Loucy (cell line): ENCODE measurements at regions not wholly inside any gene's neighbourhood (a gene's known extent, or its start where the extent isn't known, plus 50 kb on each side); places are given as distances from the start of the nearest gene placed in this dataset.

Source experiments
- H2AFZ ChIP-seq: fragments of 200-600 bp; sonication (generic); 2 replicates; pipeline ENCODE4 v1.6.0; 2016; ENCODE audit warnings: antibody characterized with exemption, mild to moderate bottlenecking, low read length, moderate library complexity
- H3F3A ChIP-seq: fragments of 200-600 bp; 2 replicates; pipeline ENCODE4 v1.6.0; 2016; ENCODE audit warnings: antibody characterized with exemption, low read depth, mild to moderate bottlenecking
- H3K27me3 ChIP-seq: fragments of 200-600 bp; sonication (generic); 2 replicates; pipeline ENCODE4 v1.6.1; 2014; ENCODE audit warnings: low read length, mild to moderate bottlenecking; ENCODE audit not compliant: insufficient read depth, poor library complexity, severe bottlenecking
- H3K36me3 ChIP-seq: fragments of 200-600 bp; sonication (generic); 2 replicates; pipeline ENCODE4 v1.6.1; 2016; ENCODE audit warnings: low read length; ENCODE audit not compliant: insufficient read depth
- H3K4me1 ChIP-seq: fragments of 200-600 bp; sonication (generic); 2 replicates; pipeline ENCODE4 v1.5.1; 2014; ENCODE audit warnings: low read length, mild to moderate bottlenecking; ENCODE audit not compliant: insufficient read depth, poor library complexity, severe bottlenecking
- H3K4me2 ChIP-seq: fragments of 200-600 bp; sonication (generic); 2 replicates; pipeline ENCODE4 v1.6.0; 2014; ENCODE audit warnings: antibody characterized with exemption, low read length, low read depth, mild to moderate bottlenecking; ENCODE audit not compliant: poor library complexity, severe bottlenecking
- H3K4me3 ChIP-seq: fragments of 200-600 bp; sonication (generic); 2 replicates; pipeline ENCODE4 v1.5.1; 2014; ENCODE audit warnings: low read length, mild to moderate bottlenecking, mixed read lengths; ENCODE audit not compliant: poor library complexity, severe bottlenecking
- H3K79me2 ChIP-seq: fragments of 200-600 bp; sonication (generic); 2 replicates; pipeline ENCODE4 v1.6.1; 2014; ENCODE audit warnings: low read length; ENCODE audit not compliant: insufficient read depth
- H3K9ac ChIP-seq: fragments of 200-600 bp; sonication (generic); 2 replicates; pipeline ENCODE4 v1.6.0; 2014; ENCODE audit warnings: mild to moderate bottlenecking, low read depth, low read length, moderate library complexity; ENCODE audit not compliant: poor library complexity, severe bottlenecking
- H3K9me2 ChIP-seq: fragments of 200-600 bp; sonication (generic); replicated peaks from 2 replicates; pipeline ENCODE4 v1.6.1; 2016; ENCODE audit warnings: low read depth, low read length, mixed read lengths
- H3K9me3 ChIP-seq: fragments of 200-600 bp; sonication (generic); 2 replicates; pipeline ENCODE4 v1.6.1; 2014; ENCODE audit warnings: mild to moderate bottlenecking, antibody characterized with exemption, low read length, low read depth; ENCODE audit not compliant: insufficient read depth
- H4K20me1 ChIP-seq: fragments of 200-600 bp; sonication (generic); 2 replicates; pipeline ENCODE4 v1.6.0; 2014; ENCODE audit warnings: antibody characterized with exemption, low read length, mild to moderate bottlenecking; ENCODE audit not compliant: insufficient read depth, poor library complexity, severe bottlenecking
- EZH2phosphoT487 ChIP-seq: fragments of 200-600 bp; IDR thresholded peaks from 2 replicates; pipeline ENCODE4 v1.6.1; 2018; ENCODE audit warnings: antibody characterized with exemption, mild to moderate bottlenecking, moderate library complexity, borderline replicate concordance
- TF ChIP-seq, protein P1 (sequence below): fragments of 200-600 bp; sonication (generic); conservative IDR thresholded peaks from 2 replicates; pipeline ENCODE4 v1.5.1; 2014; ENCODE audit warnings: mild to moderate bottlenecking, antibody characterized with exemption, low read length

DNA sequence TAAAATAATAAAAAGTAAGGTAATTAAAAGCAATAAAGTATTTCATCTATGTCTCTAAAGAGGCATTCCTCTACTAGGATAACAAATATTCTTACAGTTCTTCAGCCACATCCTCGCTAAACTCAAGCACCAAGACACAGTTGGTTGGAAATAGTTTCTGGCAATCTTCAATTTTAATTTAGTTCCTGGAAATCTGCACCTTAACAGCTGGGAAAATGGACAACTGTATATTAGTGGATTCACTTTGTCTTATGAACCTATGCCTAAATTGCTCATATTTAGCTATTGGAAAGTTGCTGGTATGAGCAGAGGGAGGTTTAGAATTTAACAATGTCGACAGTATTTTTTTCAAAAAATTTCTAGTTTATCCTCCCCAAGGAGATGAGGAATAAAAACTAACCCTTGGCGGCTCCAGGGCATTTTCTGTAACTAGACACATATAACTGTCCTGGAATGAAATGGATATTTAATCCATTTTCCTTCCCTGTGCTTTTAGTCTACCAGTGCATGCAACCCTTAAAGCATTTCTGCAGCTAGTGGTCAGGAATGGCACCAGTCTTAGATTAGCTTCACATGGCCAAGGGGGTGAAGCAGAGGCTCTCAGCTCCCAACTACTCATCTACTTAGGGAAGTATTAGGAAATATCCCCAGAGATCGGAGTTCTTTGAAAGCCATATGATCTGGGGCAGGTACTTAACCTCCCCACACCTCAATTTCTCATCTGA, 290.0 kb upstream of the THBS1 start:
- Histone ChIP-seq H3F3A (no peaks in the 10 kb centered on the region), H3K79me2 (no peaks in the 10 kb centered on the region), H3K9ac (no peak overlapping the region), H3K4me3 (no peak overlapping the region), H2AFZ (no peak overlapping the region), H4K20me1 (no peaks in the 10 kb centered on the region), H3K9me3 (no peaks in the 10 kb centered on the region), H3K9me2 (no peaks in the 10 kb centered on the region), H3K36me3 (no peaks in the 10 kb centered on the region), H3K4me2 (no peak overlapping the region), H3K4me1 (no peaks in the 10 kb centered on the region), H3K27me3 (no peaks in the 10 kb centered on the region)
- TF ChIP-seq EZH2phosphoT487 = no peak
- TF ChIP-seq, protein P1, sequence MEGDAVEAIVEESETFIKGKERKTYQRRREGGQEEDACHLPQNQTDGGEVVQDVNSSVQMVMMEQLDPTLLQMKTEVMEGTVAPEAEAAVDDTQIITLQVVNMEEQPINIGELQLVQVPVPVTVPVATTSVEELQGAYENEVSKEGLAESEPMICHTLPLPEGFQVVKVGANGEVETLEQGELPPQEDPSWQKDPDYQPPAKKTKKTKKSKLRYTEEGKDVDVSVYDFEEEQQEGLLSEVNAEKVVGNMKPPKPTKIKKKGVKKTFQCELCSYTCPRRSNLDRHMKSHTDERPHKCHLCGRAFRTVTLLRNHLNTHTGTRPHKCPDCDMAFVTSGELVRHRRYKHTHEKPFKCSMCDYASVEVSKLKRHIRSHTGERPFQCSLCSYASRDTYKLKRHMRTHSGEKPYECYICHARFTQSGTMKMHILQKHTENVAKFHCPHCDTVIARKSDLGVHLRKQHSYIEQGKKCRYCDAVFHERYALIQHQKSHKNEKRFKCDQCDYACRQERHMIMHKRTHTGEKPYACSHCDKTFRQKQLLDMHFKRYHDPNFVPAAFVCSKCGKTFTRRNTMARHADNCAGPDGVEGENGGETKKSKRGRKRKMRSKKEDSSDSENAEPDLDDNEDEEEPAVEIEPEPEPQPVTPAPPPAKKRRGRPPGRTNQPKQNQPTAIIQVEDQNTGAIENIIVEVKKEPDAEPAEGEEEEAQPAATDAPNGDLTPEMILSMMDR = no peak

GRCh38 chr15:39291690-39292089, 289.2 kb upstream of the THBS1 start:
- Histone ChIP-seq H3K79me2 (no peaks in the 10 kb centered on the region), H3K4me3 (no peak overlapping the region), H4K20me1 (no peaks in the 10 kb centered on the region), H3K36me3 (no peaks in the 10 kb centered on the region), H3F3A (no peaks in the 10 kb centered on the region), H3K9me2 (no peaks in the 10 kb centered on the region), H3K9me3 (no peaks in the 10 kb centered on the region), H3K4me1 (no peaks in the 10 kb centered on the region), H3K9ac (no peak overlapping the region), H3K27me3 (no peaks in the 10 kb centered on the region), H3K4me2 (no peak overlapping the region), H2AFZ (no peak overlapping the region)
- TF ChIP-seq EZH2phosphoT487 = no peak

GRCh38 chr15:39296955-39297354, 283.9 kb upstream of the THBS1 start:
- no peaks in the 10 kb centered on the region for H3K9me2 ChIP-seq
- no peaks in the 10 kb centered on the region for H3K4me1 ChIP-seq
- H3K4me3 ChIP-seq = no peak overlapping the region
- no peaks in the 10 kb centered on the region for H4K20me1 ChIP-seq
- no peaks in the 10 kb centered on the region for H3K27me3 ChIP-seq
- H2AFZ ChIP-seq = no peak overlapping the region
- TF ChIP-seq, protein P1 = no peak
- no peak for TF ChIP-seq EZH2phosphoT487
- H3K9ac ChIP-seq = no peak overlapping the region
- H3K79me2 ChIP-seq = no peaks in the 10 kb centered on the region
- H3K9me3 ChIP-seq = no peaks in the 10 kb centered on the region
- no peak overlapping the region for H3K4me2 ChIP-seq
- no peaks in the 10 kb centered on the region for H3F3A ChIP-seq
- no peaks in the 10 kb centered on the region for H3K36me3 ChIP-seq
